Endothelial cell of umbilical vein (primary cell): ENCODE measurements at regions not wholly inside any gene's neighbourhood (a gene's known extent, or its start where the extent isn't known, plus 50 kb on each side); places are given as distances from the start of the nearest gene placed in this dataset.

Experiments
- BruUV-seq: library from RNA; stranded (reverse); fragments of 400-500 nt; replicated peaks from 2 replicates; lab custom pipeline; 2021; lab: Mats Ljungman, UMichigan
- CTCF ChIA-PET: fragments of 300-600, 350-600 bp; sonication (Branson Sonifier 250); formaldehyde crosslinking; loops from one replicate; lab custom pipeline; 2021; ENCODE audit warnings: antibody characterized with exemption, inconsistent platforms; lab: Charles Lee
- POLR2A ChIA-PET: fragments of 300-600, 350-600 bp; sonication (Branson Sonifier 250); formaldehyde crosslinking; loops from one replicate; lab custom pipeline; 2021; ENCODE audit warnings: antibody characterized with exemption, inconsistent platforms; lab: Charles Lee
- DNase-seq: peaks from one replicate; pipeline ENCODE4 v3.0.0-alpha.2; 2011; ENCODE audit warnings: low read depth, low spot score
- FAIRE-seq: peaks from 2 replicates; lab custom pipeline; 2011; peaks lifted over from hg19 to GRCh38; lab: Jason Lieb, UNC
- H2AFZ ChIP-seq: 2 replicates; pipeline ENCODE4 v1.6.0; 2012; ENCODE audit warnings: low read depth, low read length, control low read depth, inconsistent platforms
- H3K27ac ChIP-seq: 2 replicates; pipeline ENCODE4 v1.5.1; 2011; ENCODE audit warnings: low read depth, mild to moderate bottlenecking, control low read depth, low read length, moderate library complexity; ENCODE audit not compliant: insufficient read depth
- H3K27me3 ChIP-seq, 2 experiments: 2 replicates each; pipeline versions ENCODE4 v1.6.0 to v1.6.1; 2011; ENCODE audit warnings: low read length in 2 of 2, mixed read lengths in 1 of 2; ENCODE audit not compliant: control insufficient read depth in 2 of 2, insufficient read depth in 2 of 2
- H3K36me3 ChIP-seq, 2 experiments: 2 replicates in 1 of 2; 3 replicates in 1 of 2; pipeline ENCODE4 v1.5.1; 2011; ENCODE audit warnings: low read length in 2 of 2, mild to moderate bottlenecking in 1 of 2, moderate library complexity in 1 of 2; ENCODE audit not compliant: control insufficient read depth in 2 of 2, insufficient read depth in 2 of 2; ENCODE audit errors: extremely low read depth in 1 of 2
- H3K4me1 ChIP-seq: 3 replicates; pipeline ENCODE4 v1.5.1; 2011; ENCODE audit warnings: mild to moderate bottlenecking, low read length; ENCODE audit not compliant: control insufficient read depth, insufficient read depth; ENCODE audit errors: extremely low read depth
- H3K4me2 ChIP-seq: 2 replicates; pipeline ENCODE4 v1.6.1; 2011; ENCODE audit warnings: low read length, control low read depth, mixed read lengths; ENCODE audit not compliant: insufficient read depth
- H3K4me3 ChIP-seq, 3 experiments: fragments of 200-600 bp in 1 of 3; sonication (generic), shearing (Covaris generic) in 1 of 3; replicated peaks in 1 of 3; 2 replicates each; pipeline ENCODE4 v1.5.1; 2011 to 2016; ENCODE audit warnings: control low read depth in 3 of 3, low read length in 3 of 3, mild to moderate bottlenecking in 2 of 3, inconsistent platforms in 1 of 3, low read depth in 1 of 3, moderate library complexity in 1 of 3; ENCODE audit not compliant: insufficient read depth in 1 of 3
- H3K79me2 ChIP-seq: 2 replicates; pipeline ENCODE4 v1.6.0; 2012; ENCODE audit warnings: low read length, inconsistent platforms; ENCODE audit not compliant: control insufficient read depth, insufficient read depth
- H3K9ac ChIP-seq: replicated peaks from 2 replicates; pipeline ENCODE3; 2011; ENCODE audit warnings: low read length, control low read depth; ENCODE audit not compliant: insufficient read depth; ENCODE audit errors: extremely low read depth
- H3K9me1 ChIP-seq: replicated peaks from 3 replicates; pipeline ENCODE4 v1.6.0; 2011; ENCODE audit warnings: mild to moderate bottlenecking, low read length; ENCODE audit not compliant: control insufficient read depth, insufficient read depth; ENCODE audit errors: extremely low read depth
- H3K9me3 ChIP-seq: replicated peaks from 2 replicates; pipeline ENCODE4 v1.5.1; 2012; ENCODE audit warnings: low read length, inconsistent platforms; ENCODE audit not compliant: control insufficient read depth, insufficient read depth
- H4K20me1 ChIP-seq: replicated peaks from 2 replicates; pipeline ENCODE3; 2011; ENCODE audit warnings: mild to moderate bottlenecking, low read length; ENCODE audit not compliant: control insufficient read depth, insufficient read depth; ENCODE audit errors: extremely low read depth
- EZH2 ChIP-seq: IDR thresholded peaks from 2 replicates; pipeline ENCODE4 v1.6.1; 2012; ENCODE audit warnings: borderline replicate concordance, low read depth, mild to moderate bottlenecking, moderate library complexity, low read length, inconsistent platforms; ENCODE audit not compliant: severe bottlenecking
- FOS ChIP-seq: IDR thresholded peaks from 2 replicates; pipeline ENCODE4 v1.6.1; 2011; ENCODE audit warnings: mild to moderate bottlenecking, low read length, moderate library complexity, borderline replicate concordance; ENCODE audit not compliant: insufficient read depth
- GATA2 ChIP-seq: IDR thresholded peaks from 2 replicates; pipeline ENCODE4 v1.7.0; 2011; ENCODE audit warnings: low read depth, mild to moderate bottlenecking, moderate library complexity, mixed read lengths, low read length; ENCODE audit not compliant: insufficient read length, insufficient read depth
- JUN ChIP-seq: IDR thresholded peaks from 2 replicates; pipeline ENCODE4 v1.6.1; 2011; ENCODE audit warnings: borderline replicate concordance, low read depth; ENCODE audit not compliant: insufficient read length, insufficient read depth
- MYC ChIP-seq: IDR thresholded peaks from one replicate; pipeline ENCODE4 v1.6.1; 2011; ENCODE audit warnings: mild to moderate bottlenecking, low read depth, low read length
- POLR2A ChIP-seq: IDR thresholded peaks from 2 replicates; pipeline ENCODE4 v1.6.1; 2012; ENCODE audit warnings: low read depth, mild to moderate bottlenecking, control low read depth, low read length
- POLR2AphosphoS5 ChIP-seq: IDR thresholded peaks from 2 replicates; pipeline ENCODE4 v1.6.1; 2012; ENCODE audit warnings: low read depth, mild to moderate bottlenecking, control low read depth, low read length, moderate library complexity; ENCODE audit not compliant: insufficient read depth
- dilution Hi-C: fragments of 300-500 bp; cut with MboI; formaldehyde crosslinking; loops from one replicate; pipeline ENCODE4 v1.15.0; 2019; ENCODE audit warnings: low sequenced_read_pairs; ENCODE audit not compliant: extremely low pct_ligation_motif_present
- intact Hi-C: fragments of 100-400 bp; cut with micrococcal nuclease; formaldehyde crosslinking; loops from one replicate; pipeline ENCODE4 v1.10.0; 2022
- TF ChIP-seq, protein P1 (sequence below): IDR thresholded peaks from 2 replicates; pipeline ENCODE4 v1.6.1; 2011; ENCODE audit not compliant: insufficient read depth, insufficient read length
- TF ChIP-seq, protein P2 (sequence below), 2 donors: IDR thresholded peaks; 1 replicate in 1 of 2; 2 replicates in 1 of 2; pipeline ENCODE4 v1.5.1; 2011; ENCODE audit warnings: low read length in 2 of 2, mild to moderate bottlenecking in 2 of 2, moderate library complexity in 2 of 2, control low read depth in 1 of 2, inconsistent platforms in 1 of 2, low read depth in 1 of 2; ENCODE audit not compliant: insufficient read depth in 1 of 2; ENCODE audit errors: extremely low read depth in 1 of 2

DNA sequence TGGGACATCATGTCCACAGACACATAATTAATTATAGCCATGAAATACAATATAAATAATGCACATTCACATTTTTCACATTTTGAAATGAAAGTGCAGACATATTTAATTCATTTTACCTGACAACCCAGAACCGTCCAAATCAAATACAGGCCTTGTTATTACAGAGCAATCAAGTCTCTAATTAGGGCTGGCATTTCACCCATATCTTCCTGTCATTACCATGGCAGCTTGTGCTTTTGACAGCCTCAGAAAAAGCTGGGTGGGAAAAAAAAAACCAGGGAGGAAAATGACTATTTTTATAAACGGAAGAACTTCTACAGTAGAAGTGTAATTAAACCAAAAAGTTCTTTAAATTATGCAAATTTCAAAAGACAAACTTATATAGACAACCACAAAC, 436.4 kb downstream of the FBXO15 start:
- FAIRE-seq (no peak), DNase-seq (no peak)
- Histone ChIP-seq H3K27ac (no peak overlapping the region), H3K4me1 (no peaks in the 10 kb centered on the region), H3K9me3 (peaks cover 6% of the 10 kb centered on the region), H3K9me1 (no peaks in the 10 kb centered on the region), H3K27me3 (no peaks in the 10 kb centered on the region), H4K20me1 (no peaks in the 10 kb centered on the region), H2AFZ (no peak overlapping the region), H3K79me2 (no peaks in the 10 kb centered on the region), H3K4me3 (no peak overlapping the region), H3K9ac (no peak overlapping the region), H3K4me2 (no peak overlapping the region), H3K36me3 (no peaks in the 10 kb centered on the region)
- BruUV-seq: no TSS peak
- TF ChIP-seq POLR2AphosphoS5 (no peak), FOS (no peak), POLR2A (no peak), MYC (no peak), JUN (no peak), EZH2 (no peak), GATA2 (no peak)
- TF ChIP-seq, protein P1, sequence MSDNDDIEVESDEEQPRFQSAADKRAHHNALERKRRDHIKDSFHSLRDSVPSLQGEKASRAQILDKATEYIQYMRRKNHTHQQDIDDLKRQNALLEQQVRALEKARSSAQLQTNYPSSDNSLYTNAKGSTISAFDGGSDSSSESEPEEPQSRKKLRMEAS: no peak
- TF ChIP-seq, protein P2, sequence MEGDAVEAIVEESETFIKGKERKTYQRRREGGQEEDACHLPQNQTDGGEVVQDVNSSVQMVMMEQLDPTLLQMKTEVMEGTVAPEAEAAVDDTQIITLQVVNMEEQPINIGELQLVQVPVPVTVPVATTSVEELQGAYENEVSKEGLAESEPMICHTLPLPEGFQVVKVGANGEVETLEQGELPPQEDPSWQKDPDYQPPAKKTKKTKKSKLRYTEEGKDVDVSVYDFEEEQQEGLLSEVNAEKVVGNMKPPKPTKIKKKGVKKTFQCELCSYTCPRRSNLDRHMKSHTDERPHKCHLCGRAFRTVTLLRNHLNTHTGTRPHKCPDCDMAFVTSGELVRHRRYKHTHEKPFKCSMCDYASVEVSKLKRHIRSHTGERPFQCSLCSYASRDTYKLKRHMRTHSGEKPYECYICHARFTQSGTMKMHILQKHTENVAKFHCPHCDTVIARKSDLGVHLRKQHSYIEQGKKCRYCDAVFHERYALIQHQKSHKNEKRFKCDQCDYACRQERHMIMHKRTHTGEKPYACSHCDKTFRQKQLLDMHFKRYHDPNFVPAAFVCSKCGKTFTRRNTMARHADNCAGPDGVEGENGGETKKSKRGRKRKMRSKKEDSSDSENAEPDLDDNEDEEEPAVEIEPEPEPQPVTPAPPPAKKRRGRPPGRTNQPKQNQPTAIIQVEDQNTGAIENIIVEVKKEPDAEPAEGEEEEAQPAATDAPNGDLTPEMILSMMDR (IDR thresholded peaks at IDR 0.05; ENCODE audit: extremely low read depth in 1 of 2, insufficient read depth in 1 of 2, low read depth in 1 of 2, low read length in 2 of 2): no peak
- intact Hi-C loops (no loop called here), dilution Hi-C loops (no loop called here)
- CTCF ChIA-PET: no interaction called here
- POLR2A ChIA-PET: no interaction called here
